ENCODE measurements at regions not wholly inside any gene's neighbourhood (a gene's known extent, or its start where the extent isn't known, plus 50 kb on each side); places are given as distances from the start of the nearest gene placed in this dataset.
A peak's percentile ranks its signal among the peaks of the same experiment; 100 is the strongest.

- Histone ChIP-seq H3K27me3 (ENCODE audit: control insufficient read depth, insufficient read depth, low read length) (no peaks in the 10 kb centered on the region), H3K36me3 (ENCODE audit: control insufficient read depth, insufficient read depth, low read length) (no peaks in the 10 kb centered on the region), H3K4me3 (ENCODE audit: low read depth, low read length) (no peak overlapping the region)
- DNase-seq (ENCODE audit: low read depth) = no peak
- CTCF ChIA-PET = interaction anchor here (0.9 kb wide), 1 partner anchor 12 kb away, joined by 3 read pairs; no protein-coding TSS in a partner anchor
- no peak for TF ChIP-seq CTCF (IDR thresholded peaks at IDR 0.05; ENCODE audit: insufficient read depth, low read depth, low read length)
- POLR2A ChIA-PET = no interaction called here
Measured at GRCh38 chr6:133626096-133626666, 262.7 kb upstream of the TCF21 start.

- Histone ChIP-seq H3K36me3 (ENCODE audit: control insufficient read depth, insufficient read depth, low read length) (no peaks in the 10 kb centered on the region), H3K4me3 (ENCODE audit: low read depth, low read length) (no peak overlapping the region), H3K27me3 (ENCODE audit: control insufficient read depth, insufficient read depth, low read length) (no peaks in the 10 kb centered on the region)
- ChIA-PET CTCF (interaction anchor here (1.0 kb wide), 1 partner anchor 13 kb away, joined by 5 read pairs; no protein-coding TSS in a partner anchor), POLR2A (no interaction called here)
- no peak for TF ChIP-seq CTCF (IDR thresholded peaks at IDR 0.05; ENCODE audit: insufficient read depth, low read depth, low read length)
- DNase-seq (ENCODE audit: low read depth) = no peak
Measured at GRCh38 chr6:133629970-133630369, 258.9 kb upstream of the TCF21 start.

DNA sequence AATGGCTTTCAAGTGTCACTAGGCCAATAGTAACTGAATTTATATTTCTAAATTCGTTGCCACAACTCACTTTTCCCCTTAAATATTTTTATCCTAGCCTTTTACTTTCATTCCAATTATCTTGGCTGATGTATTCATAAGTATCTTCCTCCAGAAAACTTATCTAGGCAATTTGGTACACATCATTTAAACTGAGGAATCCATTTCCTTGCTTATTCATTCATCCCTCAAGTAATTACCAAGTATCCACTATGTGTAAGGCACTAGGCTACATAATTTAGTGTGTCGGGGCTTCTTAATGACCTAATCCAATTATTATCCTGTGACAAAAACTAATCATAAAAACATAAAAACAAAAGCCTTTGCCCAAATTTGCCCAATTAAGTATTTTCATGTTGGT lies 258.3 kb upstream of the TCF21 start:
- no peak for TF ChIP-seq CTCF (IDR thresholded peaks at IDR 0.05; ENCODE audit: insufficient read depth, low read depth, low read length)
- Histone ChIP-seq H3K36me3 (ENCODE audit: control insufficient read depth, insufficient read depth, low read length) (no peaks in the 10 kb centered on the region), H3K27me3 (ENCODE audit: control insufficient read depth, insufficient read depth, low read length) (no peaks in the 10 kb centered on the region), H3K4me3 (ENCODE audit: low read depth, low read length) (no peak overlapping the region)
- ChIA-PET CTCF (interaction anchor here (1.0 to 1.3 kb wide), 2 partner anchors 13 to 27 kb away, joined by 4 to 5 read pairs; no protein-coding TSS in a partner anchor), POLR2A (no interaction called here)
- DNase-seq (ENCODE audit: low read depth) = no peak

DNA sequence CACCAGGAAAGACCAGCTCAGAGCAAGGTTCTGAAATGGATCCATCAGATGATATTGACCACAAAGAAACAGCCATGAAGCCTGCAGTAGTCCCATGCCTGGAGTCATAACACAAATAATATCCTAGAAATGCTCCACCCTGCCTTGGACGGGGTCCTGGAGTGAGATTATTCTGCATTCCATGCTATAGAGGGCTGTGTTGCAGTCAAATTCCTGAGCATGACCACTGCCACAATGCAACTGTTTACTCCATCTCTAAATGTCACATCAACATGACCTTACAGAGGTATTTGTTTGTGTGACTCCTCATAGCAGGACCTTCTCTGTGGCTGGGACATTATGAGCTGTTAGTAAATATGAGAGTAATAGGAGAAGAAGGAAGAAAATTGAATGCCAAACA lies 257.5 kb upstream of the TCF21 start:
- CTCF ChIA-PET = interaction anchor here (0.6 to 1.6 kb wide), 5 partner anchors 27 to 360 kb away, joined by 3 to 6 read pairs (median 4); no protein-coding TSS in a partner anchor
- no peak for DNase-seq (ENCODE audit: low read depth)
- no peaks in the 10 kb centered on the region for H3K36me3 ChIP-seq (ENCODE audit: control insufficient read depth, insufficient read depth, low read length)
- TF ChIP-seq CTCF (IDR thresholded peaks at IDR 0.05; ENCODE audit: insufficient read depth, low read depth, low read length) = peak; percentile 34
- H3K27me3 ChIP-seq (ENCODE audit: control insufficient read depth, insufficient read depth, low read length) = no peaks in the 10 kb centered on the region
- POLR2A ChIA-PET = interaction anchor here (0.5 kb wide), 1 partner anchor 408 kb away, joined by 5 read pairs; no protein-coding TSS in a partner anchor
- H3K4me3 ChIP-seq (ENCODE audit: low read depth, low read length) = no peak overlapping the region

GRCh38 chr6:133632206-133632605 lies 256.7 kb upstream of the TCF21 start:
- no peak for TF ChIP-seq CTCF (IDR thresholded peaks at IDR 0.05; ENCODE audit: insufficient read depth, low read depth, low read length)
- no peak for DNase-seq (ENCODE audit: low read depth)
- H3K27me3 ChIP-seq (ENCODE audit: control insufficient read depth, insufficient read depth, low read length) = no peaks in the 10 kb centered on the region
- H3K36me3 ChIP-seq (ENCODE audit: control insufficient read depth, insufficient read depth, low read length) = no peaks in the 10 kb centered on the region
- no peak overlapping the region for H3K4me3 ChIP-seq (ENCODE audit: low read depth, low read length)
- CTCF ChIA-PET = interaction anchor here (0.6 to 1.6 kb wide), 9 partner anchors 8 to 284 kb away, joined by 3 to 6 read pairs (median 3); no protein-coding TSS in a partner anchor
- POLR2A ChIA-PET = interaction anchor here (0.5 kb wide), 1 partner anchor 407 kb away, joined by 5 read pairs; no protein-coding TSS in a partner anchor

All from BJ (cell line).